SK-N-SH (cell line): ENCODE measurements at regions not wholly inside any gene's neighbourhood (a gene's known extent, or its start where the extent isn't known, plus 50 kb on each side); places are given as distances from the start of the nearest gene placed in this dataset.

Source experiments
- MXI1 ChIP-seq: IDR thresholded peaks from 2 replicates; pipeline ENCODE4 v1.6.1; 2012; ENCODE audit warnings: mild to moderate bottlenecking, low read depth, low read length, improper control_type of control experiment
- POLR2AphosphoS5 ChIP-seq: IDR thresholded peaks from 2 replicates; pipeline ENCODE4 v1.6.1; 2012; ENCODE audit warnings: low read depth, low read length
- YY1 ChIP-seq: IDR thresholded peaks from 2 replicates; pipeline ENCODE4 v1.4.0; 2012; ENCODE audit warnings: low read depth, mild to moderate bottlenecking
- TF ChIP-seq, protein P1 (sequence below): fragments of 200-600 bp; sonication (generic); IDR thresholded peaks from 2 replicates; pipeline ENCODE4 v1.6.1; 2017; ENCODE audit warnings: antibody characterized with exemption, mild to moderate bottlenecking, moderate library complexity

DNA sequence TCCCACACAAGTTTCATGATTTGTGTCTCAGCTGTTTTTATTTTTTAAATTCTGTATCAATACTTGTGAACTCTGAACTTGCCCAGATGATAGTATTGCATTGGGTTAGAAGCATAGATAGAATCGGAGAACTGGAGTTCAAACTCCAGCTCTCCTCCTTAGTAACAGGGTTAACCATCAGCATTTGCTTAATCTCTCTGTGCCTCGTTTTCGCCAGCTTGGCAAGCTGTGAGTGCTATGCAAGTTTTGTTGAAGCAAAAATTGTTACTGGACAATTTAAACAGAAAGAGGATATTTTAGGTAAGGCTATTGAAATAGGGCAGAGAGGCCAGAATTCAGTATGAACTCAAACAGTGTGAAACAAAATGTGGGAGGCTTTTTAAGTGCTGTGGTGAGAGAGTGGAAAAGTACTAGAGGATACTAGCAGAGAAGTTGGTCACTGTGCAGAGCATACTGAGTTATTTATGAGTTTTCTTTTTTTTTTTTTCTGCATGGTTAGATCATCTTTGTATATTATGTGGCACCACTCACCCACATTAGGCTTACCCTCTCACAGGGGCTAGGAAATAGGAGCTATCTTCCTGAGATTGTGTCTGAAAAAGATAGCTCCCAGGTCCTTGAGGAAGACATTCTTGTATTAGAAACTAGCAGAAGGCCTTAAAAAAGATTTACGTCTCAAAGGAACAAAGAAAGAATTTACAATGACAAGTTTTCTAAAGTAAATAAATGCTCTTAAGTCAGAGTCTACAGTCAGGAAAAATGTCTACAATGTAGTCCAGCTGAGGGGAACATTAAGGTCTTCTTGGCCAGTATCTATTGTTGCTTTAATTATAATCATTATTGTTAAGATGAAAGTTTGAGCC lies 1126.6 kb downstream of the FAT4 start:
- TF ChIP-seq, protein P1, sequence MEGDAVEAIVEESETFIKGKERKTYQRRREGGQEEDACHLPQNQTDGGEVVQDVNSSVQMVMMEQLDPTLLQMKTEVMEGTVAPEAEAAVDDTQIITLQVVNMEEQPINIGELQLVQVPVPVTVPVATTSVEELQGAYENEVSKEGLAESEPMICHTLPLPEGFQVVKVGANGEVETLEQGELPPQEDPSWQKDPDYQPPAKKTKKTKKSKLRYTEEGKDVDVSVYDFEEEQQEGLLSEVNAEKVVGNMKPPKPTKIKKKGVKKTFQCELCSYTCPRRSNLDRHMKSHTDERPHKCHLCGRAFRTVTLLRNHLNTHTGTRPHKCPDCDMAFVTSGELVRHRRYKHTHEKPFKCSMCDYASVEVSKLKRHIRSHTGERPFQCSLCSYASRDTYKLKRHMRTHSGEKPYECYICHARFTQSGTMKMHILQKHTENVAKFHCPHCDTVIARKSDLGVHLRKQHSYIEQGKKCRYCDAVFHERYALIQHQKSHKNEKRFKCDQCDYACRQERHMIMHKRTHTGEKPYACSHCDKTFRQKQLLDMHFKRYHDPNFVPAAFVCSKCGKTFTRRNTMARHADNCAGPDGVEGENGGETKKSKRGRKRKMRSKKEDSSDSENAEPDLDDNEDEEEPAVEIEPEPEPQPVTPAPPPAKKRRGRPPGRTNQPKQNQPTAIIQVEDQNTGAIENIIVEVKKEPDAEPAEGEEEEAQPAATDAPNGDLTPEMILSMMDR = no peak
- no peak for TF ChIP-seq YY1
- TF ChIP-seq POLR2AphosphoS5 = no peak
- no peak for TF ChIP-seq MXI1
